ENCODE measurements at regions not wholly inside any gene's neighbourhood (a gene's known extent, or its start where the extent isn't known, plus 50 kb on each side); places are given as distances from the start of the nearest gene placed in this dataset.

DNA sequence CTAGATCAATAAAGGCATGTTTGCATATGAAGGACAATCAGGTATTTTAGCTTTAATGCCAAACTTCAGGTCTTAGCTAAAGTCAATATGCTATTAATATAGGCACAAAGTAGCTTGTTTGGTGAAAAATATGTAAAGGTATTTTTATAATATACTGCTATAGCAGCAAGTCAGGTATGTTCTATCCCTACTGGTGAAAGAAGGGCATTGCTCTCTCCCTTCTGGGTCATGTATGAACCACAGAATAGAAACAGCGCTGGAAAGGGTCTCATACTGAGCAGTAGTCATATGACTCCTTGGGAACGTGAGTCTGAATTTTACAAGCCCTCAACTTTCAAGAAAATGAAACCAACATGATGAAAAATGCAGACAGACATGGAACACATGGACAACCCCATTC is 314.6 kb downstream of the GRIN2B start:
- TF ChIP-seq, protein P1, sequence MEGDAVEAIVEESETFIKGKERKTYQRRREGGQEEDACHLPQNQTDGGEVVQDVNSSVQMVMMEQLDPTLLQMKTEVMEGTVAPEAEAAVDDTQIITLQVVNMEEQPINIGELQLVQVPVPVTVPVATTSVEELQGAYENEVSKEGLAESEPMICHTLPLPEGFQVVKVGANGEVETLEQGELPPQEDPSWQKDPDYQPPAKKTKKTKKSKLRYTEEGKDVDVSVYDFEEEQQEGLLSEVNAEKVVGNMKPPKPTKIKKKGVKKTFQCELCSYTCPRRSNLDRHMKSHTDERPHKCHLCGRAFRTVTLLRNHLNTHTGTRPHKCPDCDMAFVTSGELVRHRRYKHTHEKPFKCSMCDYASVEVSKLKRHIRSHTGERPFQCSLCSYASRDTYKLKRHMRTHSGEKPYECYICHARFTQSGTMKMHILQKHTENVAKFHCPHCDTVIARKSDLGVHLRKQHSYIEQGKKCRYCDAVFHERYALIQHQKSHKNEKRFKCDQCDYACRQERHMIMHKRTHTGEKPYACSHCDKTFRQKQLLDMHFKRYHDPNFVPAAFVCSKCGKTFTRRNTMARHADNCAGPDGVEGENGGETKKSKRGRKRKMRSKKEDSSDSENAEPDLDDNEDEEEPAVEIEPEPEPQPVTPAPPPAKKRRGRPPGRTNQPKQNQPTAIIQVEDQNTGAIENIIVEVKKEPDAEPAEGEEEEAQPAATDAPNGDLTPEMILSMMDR (IDR thresholded peaks at IDR 0.05; ENCODE audit: insufficient read depth, low read length), result no peak
- TF ChIP-seq POLR2AphosphoS5 (IDR thresholded peaks at IDR 0.05; ENCODE audit: low read depth), result no peak
